ENCODE measurements at regions not wholly inside any gene's neighbourhood (a gene's known extent, or its start where the extent isn't known, plus 50 kb on each side); places are given as distances from the start of the nearest gene placed in this dataset.
"Not testable (repeated sequence)": the region's sequence is repeated elsewhere in the genome, so short reads cannot be mapped to it uniquely, and the experiment has no call there.

DNA sequence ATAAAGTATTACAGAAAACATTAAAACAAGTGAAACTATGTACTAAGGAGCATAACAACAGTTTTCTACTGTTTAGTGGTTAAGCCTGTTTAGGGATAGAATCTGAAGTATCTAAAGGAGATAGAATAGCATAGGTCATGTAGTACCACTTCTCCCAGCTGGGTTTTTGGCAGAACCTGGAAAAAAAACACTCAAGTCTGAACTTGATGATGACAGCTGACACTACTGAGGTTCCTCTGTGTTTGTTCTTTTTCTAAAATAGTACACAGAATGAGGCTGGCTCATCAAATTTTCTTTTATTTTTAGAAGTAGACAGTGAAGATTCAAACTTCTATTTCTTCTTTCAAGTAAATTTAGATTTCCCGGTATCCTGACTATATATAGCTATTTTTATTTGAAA is 203.8 kb upstream of the ACO1 start:
- Histone ChIP-seq H3K4me2 (ENCODE audit: low read depth, low read length) (peak overlapping the region; percentile 71), H3K9ac (ENCODE audit: low read length) (no peak overlapping the region), H2AFZ (ENCODE audit: low read length) (0 out of 2 replicates have a peak overlapping the region, but pooled peaks have one; percentile 11), H3K9me3 (replicated peaks; ENCODE audit: insufficient read depth, low read length) (no peaks in the 10 kb centered on the region), H3K4me1 (ENCODE audit: low read length) (peaks cover 31% of the 10 kb centered on the region), H3K27me3 (replicated peaks; ENCODE audit: insufficient read depth, low read length) (no peaks in the 10 kb centered on the region), H3K9me2 (replicated peaks; ENCODE audit: insufficient read depth, low read length) (no peaks in the 10 kb centered on the region), H4K20me1 (ENCODE audit: insufficient read depth, low read length) (no peaks in the 10 kb centered on the region), H3K79me2 (ENCODE audit: low read length) (no peaks in the 10 kb centered on the region), H3K27ac (ENCODE audit: low read length) (peak overlapping the region; percentile 65), H3K4me3 (ENCODE audit: low read length) (peak overlapping the region; percentile 11; the same call in 1 of the 2 replicates), H3F3A (ENCODE audit: insufficient read depth, low read length) (peaks cover 12% of the 10 kb centered on the region), H3K36me3 (replicated peaks; ENCODE audit: insufficient read depth, low read length) (no peaks in the 10 kb centered on the region)
- peak; percentile 60 for DNase-seq
- TF ChIP-seq CTCF (IDR thresholded peaks at IDR 0.05; ENCODE audit: low read length) (no peak), EZH2 (optimal IDR thresholded peaks at IDR 0.05; ENCODE audit: low read depth, low read length) (no peak), EZH2phosphoT487 (IDR thresholded peaks at IDR 0.05; ENCODE audit: low read length) (no peak)

DNA sequence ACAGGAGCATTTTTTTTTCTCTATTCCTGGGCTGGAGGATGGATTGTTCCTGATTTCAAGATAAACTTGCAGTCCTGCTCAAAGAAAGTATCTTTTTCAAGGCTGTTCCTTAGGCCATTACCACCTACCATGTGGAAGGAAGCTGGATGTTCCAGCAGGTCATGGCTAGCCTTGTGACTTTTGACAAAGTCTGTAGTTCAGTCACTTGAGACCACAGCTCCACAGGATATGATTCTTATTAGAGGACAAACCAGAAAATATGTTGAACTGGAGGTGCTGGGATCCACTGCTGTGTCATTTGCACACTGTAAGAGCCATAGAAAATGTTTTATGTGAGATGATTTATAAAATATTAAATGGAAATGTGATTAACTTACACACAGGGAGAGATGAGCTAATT is 184.2 kb upstream of the ACO1 start:
- H3K9ac ChIP-seq (ENCODE audit: low read length) = no peak overlapping the region
- no peaks in the 10 kb centered on the region for H3F3A ChIP-seq (ENCODE audit: insufficient read depth, low read length)

DNA sequence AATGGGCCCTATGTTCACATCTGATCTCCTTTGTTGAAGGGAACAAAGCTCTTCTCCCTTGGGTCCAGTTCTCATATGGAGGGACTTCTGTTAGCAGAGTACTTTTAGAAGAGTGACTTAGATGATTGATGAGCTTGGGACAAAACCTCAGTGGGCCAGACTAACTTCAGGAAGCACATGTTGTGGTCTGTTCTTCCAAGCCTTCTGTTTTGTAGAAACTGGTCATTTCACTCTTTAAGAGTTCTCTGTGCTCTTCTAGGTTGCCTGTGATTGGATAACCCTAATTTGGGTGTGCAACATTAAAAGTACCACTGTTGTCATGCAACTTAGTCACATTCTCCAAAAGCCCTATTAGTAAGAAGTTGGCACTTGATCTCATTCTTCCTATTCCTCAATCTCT is 183.5 kb upstream of the ACO1 start:
- Histone ChIP-seq H4K20me1 (ENCODE audit: insufficient read depth, low read length) (no peaks in the 10 kb centered on the region), H3K79me2 (ENCODE audit: low read length) (no peaks in the 10 kb centered on the region), H3K27ac (ENCODE audit: low read length) (no peak overlapping the region), H2AFZ (ENCODE audit: low read length) (no peak overlapping the region; the same call in 1 of the 2 replicates), H3K4me1 (ENCODE audit: low read length) (peaks cover 12% of the 10 kb centered on the region; the same call in 1 of the 2 replicates), H3K4me3 (ENCODE audit: low read length) (no peak overlapping the region), H3K9me3 (replicated peaks; ENCODE audit: insufficient read depth, low read length) (no peaks in the 10 kb centered on the region), H3F3A (ENCODE audit: insufficient read depth, low read length) (no peaks in the 10 kb centered on the region), H3K9ac (ENCODE audit: low read length) (no peak overlapping the region), H3K4me2 (ENCODE audit: low read depth, low read length) (no peak overlapping the region), H3K27me3 (replicated peaks; ENCODE audit: insufficient read depth, low read length) (no peaks in the 10 kb centered on the region), H3K9me2 (replicated peaks; ENCODE audit: insufficient read depth, low read length) (no peaks in the 10 kb centered on the region), H3K36me3 (replicated peaks; ENCODE audit: insufficient read depth, low read length) (no peaks in the 10 kb centered on the region)
- peak; percentile 17 for DNase-seq
- no peak for TF ChIP-seq EZH2phosphoT487 (IDR thresholded peaks at IDR 0.05; ENCODE audit: low read length)
- no peak for TF ChIP-seq CTCF (IDR thresholded peaks at IDR 0.05; ENCODE audit: low read length)
- TF ChIP-seq EZH2 (optimal IDR thresholded peaks at IDR 0.05; ENCODE audit: low read depth, low read length) = no peak

More for the DNA sequence above, 184.2 kb upstream of the ACO1 start:
- H3K9me2 ChIP-seq (replicated peaks; ENCODE audit: insufficient read depth, low read length) = no peaks in the 10 kb centered on the region
- DNase-seq = no peak
- H2AFZ ChIP-seq (ENCODE audit: low read length) = no peak overlapping the region
- H3K36me3 ChIP-seq (replicated peaks; ENCODE audit: insufficient read depth, low read length) = no peaks in the 10 kb centered on the region
- no peaks in the 10 kb centered on the region for H3K27me3 ChIP-seq (replicated peaks; ENCODE audit: insufficient read depth, low read length)
- no peak overlapping the region for H3K4me2 ChIP-seq (ENCODE audit: low read depth, low read length)
- no peaks in the 10 kb centered on the region for H3K79me2 ChIP-seq (ENCODE audit: low read length)
- H3K4me3 ChIP-seq (ENCODE audit: low read length) = no peak overlapping the region
- H3K4me1 ChIP-seq (ENCODE audit: low read length) = peaks cover 12% of the 10 kb centered on the region; the same call in 1 of the 2 replicates
- no peaks in the 10 kb centered on the region for H3K9me3 ChIP-seq (replicated peaks; ENCODE audit: insufficient read depth, low read length)
- TF ChIP-seq EZH2phosphoT487 (IDR thresholded peaks at IDR 0.05; ENCODE audit: low read length) (no peak), CTCF (IDR thresholded peaks at IDR 0.05; ENCODE audit: low read length) (no peak), EZH2 (optimal IDR thresholded peaks at IDR 0.05; ENCODE audit: low read depth, low read length) (no peak)
- no peak overlapping the region for H3K27ac ChIP-seq (ENCODE audit: low read length)
- H4K20me1 ChIP-seq (ENCODE audit: insufficient read depth, low read length) = no peaks in the 10 kb centered on the region

DNA sequence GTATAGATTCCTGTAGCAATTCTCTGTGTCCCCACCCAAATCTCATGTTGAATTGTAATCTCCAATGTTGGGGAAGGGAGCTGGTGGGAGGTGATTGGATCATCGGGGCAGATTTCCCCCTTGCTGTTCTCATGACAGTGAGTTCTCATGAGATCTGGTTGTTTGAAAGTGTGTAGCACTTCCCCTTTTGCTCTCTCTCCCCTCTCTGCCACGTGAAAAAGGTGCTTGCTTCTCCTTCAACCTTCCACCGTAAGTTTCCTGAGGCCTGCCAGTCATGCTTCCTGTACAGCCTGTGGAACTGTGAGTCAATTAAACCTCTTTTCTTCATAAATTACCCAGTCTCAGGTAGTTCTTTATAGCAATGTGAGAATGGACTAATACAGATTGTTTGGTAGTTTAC is 175.3 kb upstream of the ACO1 start:
- DNase-seq; H3K27me3 ChIP-seq (replicated peaks; ENCODE audit: insufficient read depth, low read length); H3K9me2 ChIP-seq (replicated peaks; ENCODE audit: insufficient read depth, low read length); H3K36me3 ChIP-seq (replicated peaks; ENCODE audit: insufficient read depth, low read length); H3K4me2 ChIP-seq (ENCODE audit: low read depth, low read length); H3K9me3 ChIP-seq (replicated peaks; ENCODE audit: insufficient read depth, low read length); H3K79me2 ChIP-seq (ENCODE audit: low read length); H4K20me1 ChIP-seq (ENCODE audit: insufficient read depth, low read length); H2AFZ ChIP-seq (ENCODE audit: low read length); H3K27ac ChIP-seq (ENCODE audit: low read length); H3K4me3 ChIP-seq (ENCODE audit: low read length); H3F3A ChIP-seq (ENCODE audit: insufficient read depth, low read length); H3K4me1 ChIP-seq (ENCODE audit: low read length); H3K9ac ChIP-seq (ENCODE audit: low read length): not testable (repeated sequence)
